ENCODE measurements at regions not wholly inside any gene's neighbourhood (a gene's known extent, or its start where the extent isn't known, plus 50 kb on each side); places are given as distances from the start of the nearest gene placed in this dataset.

GRCh38 chr2:100743741-100744140 is 76.2 kb upstream of the NPAS2 start:
- ChIA-PET CTCF (no interaction called here), POLR2A (no interaction called here)
- TF ChIP-seq CTCF (IDR thresholded peaks at IDR 0.05; ENCODE audit: low read depth, low read length), result no peak
- H3K9me3 ChIP-seq (ENCODE audit: control insufficient read depth, insufficient read depth, low read length), result no peaks in the 10 kb centered on the region
- H3K27ac ChIP-seq (ENCODE audit: low read depth, low read length), result peak overlapping the region; percentile 100
- DNase-seq (ENCODE audit: low read depth, low spot score), result no peak
- H3K27me3 ChIP-seq (ENCODE audit: control insufficient read depth, insufficient read depth, low read length), result no peaks in the 10 kb centered on the region
- no peak overlapping the region for H3K4me3 ChIP-seq (ENCODE audit: low read depth, low read length)

GRCh38 chr2:100744184-100744583 is 75.8 kb upstream of the NPAS2 start:
- ChIA-PET POLR2A (no interaction called here), CTCF (no interaction called here)
- no peak for DNase-seq (ENCODE audit: low read depth, low spot score)
- H3K27ac ChIP-seq (ENCODE audit: low read depth, low read length), result no peak overlapping the region
- H3K27me3 ChIP-seq (ENCODE audit: control insufficient read depth, insufficient read depth, low read length), result no peaks in the 10 kb centered on the region
- H3K4me3 ChIP-seq (ENCODE audit: low read depth, low read length), result no peak overlapping the region
- TF ChIP-seq CTCF (IDR thresholded peaks at IDR 0.05; ENCODE audit: low read depth, low read length), result no peak
- no peaks in the 10 kb centered on the region for H3K9me3 ChIP-seq (ENCODE audit: control insufficient read depth, insufficient read depth, low read length)

DNA sequence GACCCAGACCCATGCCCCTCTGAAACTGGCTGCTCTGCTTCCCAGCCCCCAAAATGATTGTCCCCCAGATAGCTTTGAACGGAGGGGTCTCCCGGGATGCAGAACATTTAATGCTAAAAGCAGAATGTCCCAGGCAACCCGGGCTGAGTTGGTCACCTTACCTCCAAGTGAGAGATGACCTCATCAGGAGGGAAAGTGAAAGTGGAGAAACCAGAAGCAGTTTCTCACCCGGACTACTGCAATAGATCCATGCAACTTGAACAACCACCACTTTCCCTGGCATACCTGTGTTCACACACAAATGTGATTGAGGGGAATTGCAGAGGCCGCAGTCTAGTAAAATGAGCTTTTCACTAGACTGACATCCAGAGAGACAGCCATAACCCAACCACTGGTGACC is 75.3 kb upstream of the NPAS2 start:
- no peak for DNase-seq (ENCODE audit: low read depth, low spot score)
- POLR2A ChIA-PET, result no interaction called here
- CTCF ChIA-PET, result no interaction called here
- Histone ChIP-seq H3K4me3 (ENCODE audit: low read depth, low read length) (no peak overlapping the region), H3K27me3 (ENCODE audit: control insufficient read depth, insufficient read depth, low read length) (no peaks in the 10 kb centered on the region), H3K9me3 (ENCODE audit: control insufficient read depth, insufficient read depth, low read length) (no peaks in the 10 kb centered on the region), H3K27ac (ENCODE audit: low read depth, low read length) (no peak overlapping the region)
- TF ChIP-seq CTCF (IDR thresholded peaks at IDR 0.05; ENCODE audit: low read depth, low read length), result no peak

DNA sequence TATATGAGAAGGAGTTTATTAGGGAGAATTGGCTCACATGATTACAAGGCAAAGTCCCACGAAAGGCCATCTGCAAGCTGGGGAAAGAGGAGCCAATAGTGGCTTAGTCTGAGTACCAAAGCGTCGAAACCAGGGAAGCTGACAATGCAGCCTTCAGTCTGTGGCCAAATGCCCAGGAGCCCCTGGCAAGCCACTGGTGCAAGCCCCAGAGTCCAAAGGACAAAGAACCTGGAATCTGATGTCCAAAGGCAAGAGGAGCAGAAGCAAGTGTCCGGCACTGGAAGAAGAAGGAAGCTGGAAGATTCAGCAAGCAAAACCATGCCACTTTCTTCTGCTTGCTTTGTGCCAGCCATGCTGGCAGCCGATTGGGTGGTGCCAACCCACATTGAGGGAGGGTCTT is 74.3 kb upstream of the NPAS2 start:
- CTCF ChIA-PET, result interaction anchor here (1.0 kb wide), 1 partner anchor 15 kb away, joined by 3 read pairs; no protein-coding TSS in a partner anchor
- POLR2A ChIA-PET, result no interaction called here
- no peak for TF ChIP-seq CTCF (IDR thresholded peaks at IDR 0.05; ENCODE audit: low read depth, low read length)
- no peak for DNase-seq (ENCODE audit: low read depth, low spot score)
- Histone ChIP-seq H3K4me3 (ENCODE audit: low read depth, low read length) (no peak overlapping the region), H3K27me3 (ENCODE audit: control insufficient read depth, insufficient read depth, low read length) (no peaks in the 10 kb centered on the region), H3K27ac (ENCODE audit: low read depth, low read length) (no peak overlapping the region), H3K9me3 (ENCODE audit: control insufficient read depth, insufficient read depth, low read length) (no peaks in the 10 kb centered on the region; the same call in 1 of the 2 replicates)

DNA sequence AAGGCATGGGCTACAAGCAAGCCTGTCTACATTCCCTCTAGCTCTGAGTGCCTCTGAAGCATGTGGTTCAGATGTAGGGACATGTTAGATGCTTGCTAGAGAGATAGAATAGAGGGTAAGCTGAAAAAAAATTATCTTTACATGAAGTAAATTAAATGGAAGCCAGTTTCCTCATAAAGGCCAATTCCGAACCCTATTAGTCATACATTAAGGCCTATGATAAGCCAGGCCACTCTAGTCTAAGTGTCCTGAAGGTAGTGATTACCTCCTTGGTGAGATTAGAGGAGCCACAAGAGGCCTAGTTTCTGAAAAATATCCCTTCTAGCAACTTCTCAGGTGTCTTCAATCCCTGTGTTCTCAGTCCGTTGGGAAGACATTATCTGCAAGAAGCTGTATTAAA is 72.4 kb upstream of the NPAS2 start:
- TF ChIP-seq CTCF (IDR thresholded peaks at IDR 0.05; ENCODE audit: low read depth, low read length), result no peak
- POLR2A ChIA-PET, result no interaction called here
- Histone ChIP-seq H3K4me3 (ENCODE audit: low read depth, low read length) (no peak overlapping the region), H3K27ac (ENCODE audit: low read depth, low read length) (no peak overlapping the region), H3K9me3 (ENCODE audit: control insufficient read depth, insufficient read depth, low read length) (no peaks in the 10 kb centered on the region; the same call in 1 of the 2 replicates), H3K27me3 (ENCODE audit: control insufficient read depth, insufficient read depth, low read length) (no peaks in the 10 kb centered on the region)
- no peak for DNase-seq (ENCODE audit: low read depth, low spot score)
- CTCF ChIA-PET, result no interaction called here
